GM12865 (cell line): ENCODE measurements at regions not wholly inside any gene's neighbourhood (a gene's known extent, or its start where the extent isn't known, plus 50 kb on each side); places are given as distances from the start of the nearest gene placed in this dataset.
"Not testable (repeated sequence)": the region's sequence is repeated elsewhere in the genome, so short reads cannot be mapped to it uniquely, and the experiment has no call there.

Experiments used
- DNase-seq: peaks from one replicate; pipeline ENCODE4 v3.0.0; 2010; ENCODE audit warnings: low read depth
- H3K4me3 ChIP-seq: 2 replicates; pipeline ENCODE4 v1.5.1; 2011; ENCODE audit warnings: mild to moderate bottlenecking, low read depth, low read length, control low read depth
- TF ChIP-seq, protein P1 (sequence below): IDR thresholded peaks from 2 replicates; pipeline ENCODE4 v1.5.1; 2011; ENCODE audit warnings: low read length, control low read depth, low read depth, inconsistent platforms; ENCODE audit not compliant: insufficient read depth; ENCODE audit errors: missing control alignments

DNA sequence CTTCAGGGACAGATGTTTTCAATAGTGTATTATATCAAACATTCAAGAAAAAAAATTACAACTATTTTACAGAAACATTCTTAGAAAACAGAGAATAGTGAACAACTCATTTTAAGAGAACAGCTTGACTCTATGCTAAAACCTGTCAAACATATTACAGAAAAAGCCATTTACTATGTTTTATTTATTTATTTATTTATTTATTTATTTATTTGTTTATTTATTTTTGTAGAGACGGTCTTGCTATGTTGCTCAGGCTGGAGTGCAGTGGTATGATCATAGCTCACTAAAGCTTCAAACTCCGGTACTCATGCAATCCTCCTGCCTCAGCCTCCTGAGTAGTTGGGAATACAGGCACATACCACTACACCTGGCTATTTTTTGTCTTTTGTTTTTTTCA, 317.9 kb upstream of the HTR1E start:
- no peak for DNase-seq
- H3K4me3 ChIP-seq = no peak overlapping the region
- TF ChIP-seq, protein P1, sequence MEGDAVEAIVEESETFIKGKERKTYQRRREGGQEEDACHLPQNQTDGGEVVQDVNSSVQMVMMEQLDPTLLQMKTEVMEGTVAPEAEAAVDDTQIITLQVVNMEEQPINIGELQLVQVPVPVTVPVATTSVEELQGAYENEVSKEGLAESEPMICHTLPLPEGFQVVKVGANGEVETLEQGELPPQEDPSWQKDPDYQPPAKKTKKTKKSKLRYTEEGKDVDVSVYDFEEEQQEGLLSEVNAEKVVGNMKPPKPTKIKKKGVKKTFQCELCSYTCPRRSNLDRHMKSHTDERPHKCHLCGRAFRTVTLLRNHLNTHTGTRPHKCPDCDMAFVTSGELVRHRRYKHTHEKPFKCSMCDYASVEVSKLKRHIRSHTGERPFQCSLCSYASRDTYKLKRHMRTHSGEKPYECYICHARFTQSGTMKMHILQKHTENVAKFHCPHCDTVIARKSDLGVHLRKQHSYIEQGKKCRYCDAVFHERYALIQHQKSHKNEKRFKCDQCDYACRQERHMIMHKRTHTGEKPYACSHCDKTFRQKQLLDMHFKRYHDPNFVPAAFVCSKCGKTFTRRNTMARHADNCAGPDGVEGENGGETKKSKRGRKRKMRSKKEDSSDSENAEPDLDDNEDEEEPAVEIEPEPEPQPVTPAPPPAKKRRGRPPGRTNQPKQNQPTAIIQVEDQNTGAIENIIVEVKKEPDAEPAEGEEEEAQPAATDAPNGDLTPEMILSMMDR = no peak

DNA sequence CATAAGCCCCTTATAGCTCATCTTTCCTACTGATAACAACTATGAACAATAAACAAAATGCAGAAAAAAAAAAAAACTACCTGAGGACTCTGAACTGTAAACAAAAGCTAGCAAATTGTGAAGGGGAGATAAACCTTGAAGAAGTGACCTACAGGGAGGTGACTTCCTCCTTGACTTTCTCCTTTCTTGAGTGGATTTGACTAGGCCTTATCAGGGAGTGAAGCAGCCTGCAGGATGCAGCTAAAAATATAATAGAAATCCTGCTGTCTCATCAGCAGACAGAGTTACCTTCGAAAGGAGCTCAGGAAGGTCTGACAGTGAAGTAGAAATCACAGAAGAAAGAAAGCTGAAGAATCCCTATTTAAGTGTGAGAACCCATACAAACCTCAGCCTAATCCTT, 322.0 kb upstream of the HTR1E start:
- TF ChIP-seq, protein P1 = no peak
- no peak for DNase-seq
- H3K4me3 ChIP-seq = no peak overlapping the region

DNA sequence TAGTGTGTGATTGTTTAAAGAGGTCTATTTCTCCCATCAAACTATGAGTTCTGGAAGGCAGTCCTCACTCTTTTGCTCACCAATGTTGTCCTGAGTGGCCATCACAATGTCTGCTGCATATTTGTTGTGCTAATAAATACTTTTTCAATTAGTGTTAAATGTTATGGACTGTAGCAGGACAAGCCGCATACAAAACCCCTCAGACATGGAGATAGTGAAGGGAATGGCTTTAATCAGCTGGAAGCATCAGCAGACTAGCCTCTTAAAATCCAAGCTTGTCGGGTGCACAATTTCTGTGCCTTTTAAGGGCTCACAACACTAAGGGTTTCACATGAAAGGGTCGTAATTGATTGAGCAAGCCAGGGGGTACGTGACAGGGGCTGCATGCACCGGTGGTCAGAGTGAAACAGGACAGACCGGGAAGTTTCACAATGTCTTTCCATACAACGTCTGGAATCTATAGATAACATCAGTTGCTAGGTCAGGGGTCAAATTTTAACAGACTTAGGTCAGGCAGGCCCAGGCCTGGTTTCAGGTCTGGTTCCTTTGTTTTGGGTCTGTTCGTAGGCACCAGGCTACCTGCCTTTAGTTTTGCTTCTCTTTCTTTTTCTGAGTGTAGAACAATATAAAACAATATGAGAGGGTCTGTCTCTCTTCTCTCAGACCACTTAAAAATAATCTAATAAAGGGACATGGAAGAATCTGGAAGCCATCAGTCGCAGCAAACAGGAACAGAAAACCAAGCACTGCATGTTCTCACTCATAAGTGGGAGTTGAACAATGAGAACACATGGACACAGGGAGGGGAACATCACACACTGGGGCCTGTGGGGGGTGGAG, 327.6 kb upstream of the HTR1E start:
- TF ChIP-seq, protein P1 = no peak
- DNase-seq = no peak
- H3K4me3 ChIP-seq = no peak overlapping the region

DNA sequence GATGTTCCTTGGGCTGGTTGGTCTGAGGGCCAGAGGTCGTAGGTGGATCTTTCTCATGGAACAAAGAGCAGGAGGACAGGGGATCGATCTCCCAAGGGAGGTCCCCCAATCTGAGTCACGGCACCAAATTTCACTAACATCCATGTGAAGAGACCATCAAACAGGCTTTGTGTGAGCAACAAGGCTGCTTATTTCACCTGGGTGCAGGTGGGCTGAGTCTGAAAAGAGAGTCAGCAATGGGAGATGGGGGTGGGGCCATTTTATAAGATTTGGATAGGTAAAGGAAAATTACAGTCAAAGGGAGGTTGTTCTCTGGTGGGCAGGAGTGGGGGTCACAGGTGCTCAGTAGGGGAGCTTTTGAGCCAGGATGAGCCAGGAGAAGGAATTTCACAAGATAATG, 334.0 kb upstream of the HTR1E start:
- not testable (repeated sequence) for H3K4me3 ChIP-seq, DNase-seq

DNA sequence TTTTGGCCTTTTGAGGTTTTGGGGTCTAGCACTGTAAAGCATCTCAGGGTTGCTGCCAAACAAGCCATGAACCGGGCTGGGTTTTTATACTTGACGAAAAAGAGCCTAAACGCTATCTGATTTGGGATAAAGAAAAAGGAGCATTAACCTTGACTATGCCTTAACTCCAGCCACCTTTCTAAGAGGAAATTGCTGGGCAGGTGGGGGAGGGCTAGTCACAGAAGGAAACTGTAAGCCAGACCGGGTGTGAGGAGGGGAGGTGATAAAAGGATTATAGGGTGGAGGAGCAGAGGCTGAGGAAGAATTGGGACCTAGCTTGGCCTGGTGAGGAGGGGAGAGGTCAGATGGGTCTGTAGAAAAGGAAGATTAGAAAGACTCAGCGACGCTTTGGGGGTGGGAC, 335.2 kb upstream of the HTR1E start:
- DNase-seq, H3K4me3 ChIP-seq: not testable (repeated sequence)

DNA sequence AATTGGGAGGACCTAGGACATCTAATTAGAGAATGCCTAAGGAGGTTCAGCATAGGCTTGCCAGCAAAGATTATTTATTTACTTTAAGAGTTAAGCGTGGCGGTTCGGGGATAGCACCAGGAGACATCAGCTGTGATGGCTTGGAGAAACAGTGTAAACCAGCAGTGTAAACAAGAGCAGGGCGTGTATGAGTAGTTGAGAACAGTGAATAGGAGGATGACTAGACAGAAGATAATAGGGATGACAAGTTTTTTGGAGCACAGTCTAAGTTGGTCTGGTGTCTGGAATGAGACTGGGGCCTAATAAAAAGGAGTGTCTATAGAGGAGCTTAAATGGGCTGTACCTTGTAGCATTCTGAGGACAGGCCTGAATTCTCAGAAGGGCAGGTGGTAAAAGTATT, 338.4 kb upstream of the HTR1E start:
- DNase-seq = not testable (repeated sequence)

DNA sequence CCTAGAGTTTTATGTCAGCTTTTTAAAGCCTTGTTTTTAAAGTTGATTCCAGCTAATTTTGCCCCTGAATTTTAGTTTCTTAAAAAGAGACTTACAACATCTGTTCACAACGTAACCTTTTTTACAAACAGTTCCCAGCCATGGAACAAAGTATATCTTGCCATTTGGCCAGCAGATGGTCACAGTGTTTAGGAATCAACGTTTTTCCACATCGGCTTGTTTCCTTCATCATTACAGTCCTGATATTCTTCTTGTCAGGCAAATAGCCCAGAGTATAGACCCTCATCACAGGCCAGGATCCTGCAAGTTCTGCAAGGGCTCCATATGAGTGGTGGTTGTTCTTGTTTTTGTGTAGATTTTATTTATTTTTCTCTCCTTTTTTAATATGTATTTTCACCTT, 341.7 kb upstream of the HTR1E start:
- no peak overlapping the region for H3K4me3 ChIP-seq
- DNase-seq = no peak
- TF ChIP-seq, protein P1 = no peak

More for the DNA sequence above, 338.4 kb upstream of the HTR1E start:
- H3K4me3 ChIP-seq = not testable (repeated sequence)

DNA sequence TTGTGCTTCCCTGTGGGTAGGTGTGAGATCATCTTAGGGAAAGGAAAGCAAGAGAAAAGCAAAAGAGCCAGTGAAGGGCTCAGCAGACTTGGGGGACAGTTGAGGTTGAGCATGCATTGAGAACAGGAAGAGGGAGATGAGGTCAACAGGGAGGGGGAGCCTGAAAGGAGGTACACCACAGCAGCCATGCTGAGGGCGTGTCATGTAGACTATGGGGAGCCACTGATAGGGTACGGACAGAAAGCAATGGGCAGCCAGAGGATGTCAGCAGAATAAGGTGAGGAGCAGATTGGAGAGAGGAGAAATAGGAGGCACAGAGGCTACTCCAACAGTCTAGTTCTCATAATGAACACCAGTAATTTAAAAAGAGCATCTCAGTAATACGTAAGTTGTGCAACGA, 351.1 kb upstream of the HTR1E start:
- TF ChIP-seq, protein P1 = no peak
- no peak for DNase-seq

More for the DNA sequence above, 351.1 kb upstream of the HTR1E start:
- no peak overlapping the region for H3K4me3 ChIP-seq
